HG02870 (cell line): ENCODE measurements at regions not wholly inside any gene's neighbourhood (a gene's known extent, or its start where the extent isn't known, plus 50 kb on each side); places are given as distances from the start of the nearest gene placed in this dataset.

Source experiments
- ATAC-seq: cut with Tn5 transposase; IDR thresholded peaks from one replicate; pipeline ENCODE4 v1.9.1; 2021; ENCODE audit warnings: mild to moderate bottlenecking, moderate library complexity; ENCODE audit not compliant: unreplicated experiment

DNA sequence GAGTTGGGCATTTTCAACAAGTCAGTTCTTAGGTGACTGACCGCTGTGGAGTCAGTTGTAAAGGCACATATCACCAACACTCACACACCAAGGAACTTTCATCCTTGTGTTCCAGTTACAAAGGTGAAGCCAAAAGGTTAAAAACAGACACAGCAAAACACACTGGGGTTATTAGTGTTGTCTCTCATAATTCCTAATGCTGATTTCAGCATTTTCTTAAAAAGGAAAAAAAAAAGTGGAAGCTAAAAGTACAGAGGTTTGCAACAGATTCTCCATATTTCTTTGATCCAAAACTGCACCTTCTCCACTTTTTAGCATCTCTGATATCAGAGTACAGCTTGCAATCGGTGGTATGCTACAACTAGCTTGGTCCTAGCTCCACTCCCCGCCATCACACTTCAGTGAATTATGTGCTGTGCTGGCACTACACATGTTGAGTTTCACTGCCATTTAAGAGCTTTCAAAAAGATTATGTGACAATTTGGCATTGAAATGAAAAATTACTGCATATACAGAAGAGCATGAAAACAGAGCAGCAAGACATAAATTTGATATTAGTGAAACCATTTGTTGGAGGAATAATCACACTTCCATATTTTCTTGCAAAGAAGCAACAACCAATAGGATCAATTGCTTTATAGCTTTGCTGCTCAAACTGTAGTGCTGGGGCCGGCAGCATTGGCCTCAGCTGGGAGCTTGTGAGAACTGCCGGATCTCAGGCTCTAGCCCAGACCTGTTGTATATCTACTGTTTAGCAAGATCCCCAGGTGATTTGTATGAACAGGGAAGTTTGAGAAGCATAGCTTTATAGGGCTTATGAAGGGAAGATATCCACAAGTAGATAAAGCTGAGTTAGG is 62.3 kb upstream of the DAPL1 start:
- ATAC-seq = no peak

DNA sequence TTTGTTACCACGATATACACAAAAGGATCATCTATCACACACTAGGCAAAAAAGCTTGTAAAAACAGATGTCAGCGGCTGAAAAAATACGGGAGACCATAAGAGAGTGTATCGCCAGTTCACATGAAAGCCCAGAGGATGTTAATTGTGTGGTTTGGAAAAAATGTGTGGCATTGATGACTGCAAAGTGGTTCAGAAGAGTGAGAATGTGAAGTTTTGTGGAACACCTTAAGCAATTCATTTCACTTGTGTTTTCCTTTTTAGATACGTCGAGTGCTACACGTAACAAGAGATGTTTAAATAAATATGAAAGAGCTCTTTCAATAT is 61.7 kb upstream of the DAPL1 start:
- no peak for ATAC-seq

DNA sequence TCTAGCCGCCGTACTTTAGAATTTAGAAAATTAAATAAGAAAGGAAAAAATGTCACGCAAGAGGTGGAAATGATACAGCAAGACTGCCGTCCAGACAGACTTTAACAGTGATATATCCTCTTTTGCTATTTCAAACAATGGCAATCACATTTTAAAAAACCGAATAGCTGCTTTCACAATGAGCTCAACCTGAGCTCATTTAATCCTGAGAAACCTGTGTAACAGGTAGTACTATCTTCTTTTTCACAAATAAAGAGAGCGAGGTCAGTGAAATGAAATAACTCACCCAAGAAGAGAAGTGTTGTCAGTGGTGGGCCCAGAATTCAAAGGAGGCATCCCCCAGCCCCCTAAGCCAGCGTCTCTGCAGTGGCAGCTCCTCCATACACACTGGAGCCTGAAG is 60.7 kb upstream of the DAPL1 start:
- ATAC-seq = no peak

DNA sequence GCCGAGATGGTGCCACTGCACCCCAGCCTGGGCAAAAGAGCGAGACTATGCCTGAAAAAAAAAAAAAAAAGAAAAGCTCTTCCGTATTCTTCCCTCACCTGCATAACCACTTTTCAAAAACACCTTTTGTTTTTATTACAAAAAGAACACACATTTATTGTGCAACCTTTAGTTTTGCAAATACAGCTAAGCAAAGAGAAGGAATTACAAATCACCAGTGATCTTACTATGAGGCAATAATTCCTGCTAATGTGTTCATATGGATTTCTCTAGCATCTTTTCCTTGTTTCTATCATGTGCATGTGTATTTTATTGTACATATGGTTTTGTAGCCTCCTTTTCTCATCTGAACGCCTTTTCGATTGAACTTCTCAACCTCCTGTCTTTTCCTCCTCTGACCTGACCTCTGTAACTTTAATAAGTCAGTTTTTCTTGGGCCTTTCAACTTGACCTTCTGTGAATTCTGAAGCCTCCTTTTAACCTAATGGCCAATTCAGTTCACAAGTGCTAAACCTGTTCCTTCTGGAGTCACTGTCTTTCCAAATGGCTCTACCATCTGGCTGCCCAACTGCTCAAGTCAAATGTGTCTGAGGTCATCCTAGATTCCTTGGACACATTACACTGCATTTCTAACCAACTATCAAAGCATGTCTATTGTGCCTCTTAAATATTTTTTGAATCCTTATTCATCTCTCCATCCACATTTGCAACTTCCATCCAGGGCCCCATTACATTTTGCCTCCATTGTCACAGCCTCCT is 59.1 kb upstream of the DAPL1 start:
- ATAC-seq = no peak

DNA sequence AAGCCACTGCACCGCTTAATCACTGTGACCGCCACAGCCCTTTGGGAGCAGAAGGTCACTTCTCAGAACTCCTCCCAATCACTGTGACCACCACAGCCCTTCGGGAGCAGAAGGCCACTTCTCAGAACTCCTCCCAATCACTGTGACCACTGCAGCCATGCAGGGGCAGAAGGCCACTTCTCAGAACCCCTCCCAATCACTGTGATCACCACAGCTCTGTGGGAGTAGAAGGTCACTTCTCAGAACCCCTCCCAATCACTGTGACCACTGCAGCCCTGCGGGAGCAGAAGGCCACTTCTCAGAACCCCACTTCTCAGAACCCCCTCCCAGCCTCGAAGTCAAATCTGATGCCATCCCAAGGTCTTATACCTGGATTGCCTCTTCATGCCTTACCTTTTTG is 56.8 kb upstream of the DAPL1 start:
- no peak for ATAC-seq

DNA sequence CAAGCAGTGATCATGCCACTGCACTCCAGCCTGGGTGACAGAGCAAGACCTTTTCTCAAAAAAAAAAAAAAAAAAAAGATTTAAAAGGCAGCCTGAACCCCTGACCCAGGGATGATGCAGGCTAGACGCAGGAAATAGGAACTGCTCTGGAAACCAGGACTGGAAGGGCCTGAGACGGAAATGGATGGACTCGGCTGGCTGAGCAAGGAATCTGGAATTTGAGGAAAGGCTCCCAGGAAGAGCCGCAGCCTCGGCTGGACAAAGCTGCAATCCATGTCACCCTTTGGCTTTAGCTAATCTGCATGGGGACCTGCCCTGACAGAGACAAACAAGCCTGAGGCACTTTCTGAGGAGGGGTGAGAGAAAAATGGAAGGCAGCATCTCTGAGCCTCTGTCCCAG is 55.0 kb upstream of the DAPL1 start:
- ATAC-seq = no peak

DNA sequence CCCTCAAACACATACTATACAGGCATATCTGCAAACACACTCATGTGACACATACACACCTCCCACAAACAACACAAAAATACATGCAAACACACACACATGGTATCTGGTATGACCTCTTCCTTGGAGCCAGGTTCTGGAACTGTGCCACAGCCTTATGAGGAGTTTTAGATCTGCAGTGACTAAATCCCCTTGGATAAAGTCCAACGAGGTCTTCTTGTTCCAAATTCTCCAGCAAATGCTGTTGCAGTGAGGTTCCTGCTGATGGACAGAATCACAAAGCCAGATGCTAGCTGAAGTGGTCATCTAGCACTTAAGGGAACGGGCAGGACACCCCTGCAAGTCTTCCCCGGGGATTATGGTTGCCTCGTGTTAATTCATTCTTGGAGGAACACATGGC is 54.5 kb upstream of the DAPL1 start:
- no peak for ATAC-seq

GRCh38 chr2:158741625-158742024 is 53.5 kb upstream of the DAPL1 start:
- no peak for ATAC-seq

DNA sequence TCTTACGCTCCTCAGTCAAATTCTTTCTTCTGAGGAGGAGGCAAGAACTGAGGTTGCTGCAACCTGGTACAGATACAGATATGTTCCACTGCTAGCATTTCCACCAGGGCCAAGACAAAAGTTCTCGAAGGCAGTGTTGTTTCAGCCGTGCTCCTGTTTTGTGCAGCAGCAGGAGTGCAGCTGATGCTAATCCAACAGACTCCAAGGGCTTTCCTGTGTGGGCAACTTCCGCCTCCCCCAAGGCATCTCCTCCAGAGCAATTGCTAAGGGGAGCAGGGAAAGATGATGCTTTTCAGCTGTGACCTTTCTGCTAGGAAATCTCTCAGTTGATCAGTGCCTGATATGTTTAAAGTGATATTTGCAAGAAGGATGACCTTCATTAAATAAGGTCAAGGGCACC is 52.6 kb upstream of the DAPL1 start:
- no peak for ATAC-seq

DNA sequence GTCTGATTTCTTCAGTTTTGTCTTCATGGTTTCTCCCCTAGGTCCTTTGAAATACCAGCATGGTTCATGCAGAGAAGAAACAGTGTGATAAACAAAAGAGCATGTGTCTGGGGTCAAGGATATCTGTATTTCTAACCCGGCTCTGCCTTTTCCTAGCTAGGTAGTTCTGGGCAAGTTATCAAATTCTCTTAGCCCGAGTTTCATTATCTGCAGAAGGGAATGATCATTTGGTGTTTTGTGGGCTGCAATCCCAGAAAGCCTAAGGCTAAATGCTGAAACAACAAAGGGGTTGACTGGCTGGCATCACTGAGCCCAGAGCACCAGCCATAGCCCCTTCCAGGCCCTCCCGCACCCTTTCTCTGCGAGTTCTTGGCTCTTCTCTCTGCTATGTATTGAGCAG is 51.7 kb upstream of the DAPL1 start:
- ATAC-seq = no peak

DNA sequence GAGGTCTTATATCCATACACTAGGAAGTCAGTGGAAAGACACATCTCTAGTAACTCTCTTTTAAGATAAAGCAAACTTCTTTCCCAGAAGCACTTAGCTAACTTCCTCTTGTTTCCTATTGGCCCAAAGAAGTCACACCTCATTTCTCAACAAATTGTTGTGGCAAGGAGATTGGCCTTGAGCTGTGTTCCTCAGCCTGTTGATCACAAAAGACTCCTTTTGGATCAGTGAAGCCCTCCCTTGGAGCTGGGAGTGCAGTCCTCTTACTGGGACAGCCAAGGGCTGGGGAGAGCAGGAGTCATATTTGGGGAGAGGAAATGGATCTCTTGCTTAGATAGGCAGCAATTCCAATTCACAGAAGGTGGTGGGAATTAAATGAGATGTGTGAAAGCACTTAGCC is 51.2 kb upstream of the DAPL1 start:
- no peak for ATAC-seq

DNA sequence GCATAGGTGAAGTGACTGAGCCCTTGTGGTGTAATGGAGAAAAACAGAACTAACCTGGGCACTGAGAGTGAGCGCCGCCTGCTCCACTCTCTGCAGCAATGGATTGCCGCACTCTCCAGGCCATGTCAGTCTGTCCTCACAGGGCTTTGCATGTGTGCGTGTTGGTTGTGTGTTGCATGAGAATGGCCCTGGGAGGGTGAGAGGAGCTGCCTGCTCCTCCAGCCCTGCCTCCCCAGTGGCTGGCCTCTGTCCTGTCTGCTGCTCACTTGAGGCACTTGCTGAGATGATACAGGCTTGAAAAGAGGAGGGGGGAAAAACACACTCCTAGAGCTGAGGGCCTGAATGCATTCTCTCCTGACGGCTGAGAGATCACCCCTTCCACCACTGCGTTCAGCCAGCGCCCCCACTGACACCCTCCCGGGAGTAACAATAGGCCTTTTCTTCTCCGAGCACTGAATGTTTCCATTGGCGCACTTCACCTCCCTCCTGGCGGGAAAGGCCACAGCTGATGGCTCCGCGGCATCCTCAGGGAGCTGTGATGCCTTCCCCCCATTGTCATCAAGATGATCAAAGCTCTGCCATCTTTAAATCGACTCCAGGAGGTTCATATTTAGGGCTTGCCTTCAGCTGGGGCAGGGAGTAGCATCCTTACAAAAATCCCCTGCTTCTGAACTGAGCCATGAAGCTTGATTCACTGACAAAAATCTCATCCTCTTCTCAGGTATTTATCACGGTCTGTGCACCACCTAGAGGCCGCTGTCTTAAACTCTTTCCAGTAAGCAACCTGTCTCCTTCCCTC is 49.9 kb upstream of the DAPL1 start:
- peak; percentile 82 for ATAC-seq
